GM12865 (cell line): ENCODE measurements at regions not wholly inside any gene's neighbourhood (a gene's known extent, or its start where the extent isn't known, plus 50 kb on each side); places are given as distances from the start of the nearest gene placed in this dataset.

Source experiments
- DNase-seq: peaks from one replicate; pipeline ENCODE4 v3.0.0; 2010; ENCODE audit warnings: low read depth
- H3K4me3 ChIP-seq: 2 replicates; pipeline ENCODE4 v1.5.1; 2011; ENCODE audit warnings: mild to moderate bottlenecking, low read depth, low read length, control low read depth
- TF ChIP-seq, protein P1 (sequence below): IDR thresholded peaks from 2 replicates; pipeline ENCODE4 v1.5.1; 2011; ENCODE audit warnings: low read length, control low read depth, low read depth, inconsistent platforms; ENCODE audit not compliant: insufficient read depth; ENCODE audit errors: missing control alignments

DNA sequence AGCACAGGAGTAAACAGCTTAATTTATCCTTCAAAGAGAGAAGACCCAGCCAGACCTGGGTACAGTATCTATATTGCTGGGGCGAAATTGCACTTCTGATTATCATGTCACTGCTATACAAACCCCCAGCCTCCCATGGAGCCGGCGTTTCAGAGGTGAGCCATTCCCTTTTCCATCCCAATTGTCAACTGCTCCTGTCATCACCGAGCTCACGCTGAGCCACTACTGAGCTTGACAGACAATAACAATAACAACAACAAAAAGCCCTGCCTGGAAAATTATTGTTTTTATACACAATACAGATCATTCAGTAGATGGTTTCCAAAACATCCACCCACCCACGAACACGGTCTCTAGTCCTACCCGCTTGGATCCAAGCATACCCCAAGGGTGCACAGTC is 129.0 kb upstream of the JARID2 start:
- H3K4me3 ChIP-seq: no peak overlapping the region
- TF ChIP-seq, protein P1, sequence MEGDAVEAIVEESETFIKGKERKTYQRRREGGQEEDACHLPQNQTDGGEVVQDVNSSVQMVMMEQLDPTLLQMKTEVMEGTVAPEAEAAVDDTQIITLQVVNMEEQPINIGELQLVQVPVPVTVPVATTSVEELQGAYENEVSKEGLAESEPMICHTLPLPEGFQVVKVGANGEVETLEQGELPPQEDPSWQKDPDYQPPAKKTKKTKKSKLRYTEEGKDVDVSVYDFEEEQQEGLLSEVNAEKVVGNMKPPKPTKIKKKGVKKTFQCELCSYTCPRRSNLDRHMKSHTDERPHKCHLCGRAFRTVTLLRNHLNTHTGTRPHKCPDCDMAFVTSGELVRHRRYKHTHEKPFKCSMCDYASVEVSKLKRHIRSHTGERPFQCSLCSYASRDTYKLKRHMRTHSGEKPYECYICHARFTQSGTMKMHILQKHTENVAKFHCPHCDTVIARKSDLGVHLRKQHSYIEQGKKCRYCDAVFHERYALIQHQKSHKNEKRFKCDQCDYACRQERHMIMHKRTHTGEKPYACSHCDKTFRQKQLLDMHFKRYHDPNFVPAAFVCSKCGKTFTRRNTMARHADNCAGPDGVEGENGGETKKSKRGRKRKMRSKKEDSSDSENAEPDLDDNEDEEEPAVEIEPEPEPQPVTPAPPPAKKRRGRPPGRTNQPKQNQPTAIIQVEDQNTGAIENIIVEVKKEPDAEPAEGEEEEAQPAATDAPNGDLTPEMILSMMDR: no peak
- no peak for DNase-seq

DNA sequence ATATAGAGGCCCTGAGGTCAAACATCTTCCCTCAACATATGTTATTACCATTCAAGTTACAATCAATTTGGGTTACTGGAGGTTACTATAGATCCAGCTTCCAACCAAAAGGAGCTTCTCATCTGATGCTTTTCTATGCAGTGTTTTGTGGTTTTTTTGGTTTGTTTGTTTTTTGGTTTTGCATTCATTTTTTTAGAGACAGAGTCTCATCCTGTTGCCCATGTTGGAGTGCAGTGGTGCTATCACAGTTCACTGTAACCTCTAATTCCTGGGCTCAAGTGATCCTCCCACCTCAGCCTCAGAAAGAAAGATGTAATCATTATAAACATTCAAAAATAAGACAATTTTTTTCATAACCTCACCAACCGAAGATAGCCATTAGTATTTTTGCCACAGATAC is 124.4 kb upstream of the JARID2 start:
- TF ChIP-seq, protein P1: no peak
- no peak for DNase-seq

DNA sequence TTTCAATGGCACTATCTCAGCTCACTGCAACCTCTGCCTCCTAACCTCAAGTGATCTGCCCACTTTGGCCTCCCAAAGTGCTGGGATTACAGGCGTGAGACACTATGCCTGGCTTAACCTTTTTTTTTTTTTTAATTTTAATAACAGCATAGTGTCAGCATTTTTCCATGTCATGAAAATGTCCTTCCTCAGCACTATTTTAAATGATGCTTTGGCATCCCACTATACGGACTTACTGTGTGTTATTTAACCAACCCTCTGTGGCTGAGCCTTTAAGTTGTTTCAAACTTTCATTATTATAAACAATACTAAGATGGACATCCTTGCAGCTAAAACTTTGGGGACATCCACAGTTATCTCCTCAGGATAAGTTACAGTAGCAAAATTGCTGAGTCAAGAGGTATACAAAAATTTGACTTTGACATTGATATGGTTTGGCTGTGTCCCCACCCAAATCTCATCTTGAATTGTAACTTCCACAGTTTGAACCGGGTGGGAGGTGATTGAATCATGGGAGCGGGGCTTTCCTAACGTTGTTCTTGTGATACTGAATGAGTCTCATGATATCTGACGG is 123.8 kb upstream of the JARID2 start:
- H3K4me3 ChIP-seq: no peak overlapping the region
- TF ChIP-seq, protein P1: no peak
- no peak for DNase-seq

More for the DNA sequence above, 124.4 kb upstream of the JARID2 start:
- no peak overlapping the region for H3K4me3 ChIP-seq

GRCh38 chr6:15129887-15130286 is 116.0 kb upstream of the JARID2 start:
- DNase-seq: no peak
- no peak overlapping the region for H3K4me3 ChIP-seq
- TF ChIP-seq, protein P1: no peak

- DNase-seq: no peak
- TF ChIP-seq, protein P1: no peak
- no peak overlapping the region for H3K4me3 ChIP-seq
Observed at GRCh38 chr6:15131234-15131633, 114.6 kb upstream of the JARID2 start.

GRCh38 chr6:15131651-15132061 is 114.2 kb upstream of the JARID2 start:
- DNase-seq: no peak
- TF ChIP-seq, protein P1: no peak
- no peak overlapping the region for H3K4me3 ChIP-seq

DNA sequence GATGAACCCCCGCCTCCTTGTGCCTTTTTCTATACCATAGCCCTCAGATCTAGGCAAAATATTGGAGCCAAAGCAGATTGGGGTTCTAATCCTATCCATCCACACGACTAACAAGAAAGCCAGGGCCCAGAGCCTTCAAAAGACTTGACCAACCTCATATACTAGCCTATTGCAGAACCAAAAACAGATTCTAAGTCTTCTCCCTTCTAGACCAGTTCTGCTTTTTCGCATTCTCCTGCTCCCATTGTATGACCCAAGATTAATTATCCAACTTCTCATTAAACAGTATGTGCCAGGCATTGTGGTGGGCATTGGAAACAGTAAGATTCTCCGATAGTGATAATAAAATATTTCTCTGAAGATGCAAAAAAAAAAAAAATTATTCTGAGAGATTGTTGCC is 113.7 kb upstream of the JARID2 start:
- no peak overlapping the region for H3K4me3 ChIP-seq
- TF ChIP-seq, protein P1: no peak
- no peak for DNase-seq
